ENCODE measurements at regions not wholly inside any gene's neighbourhood (a gene's known extent, or its start where the extent isn't known, plus 50 kb on each side); places are given as distances from the start of the nearest gene placed in this dataset.

DNA sequence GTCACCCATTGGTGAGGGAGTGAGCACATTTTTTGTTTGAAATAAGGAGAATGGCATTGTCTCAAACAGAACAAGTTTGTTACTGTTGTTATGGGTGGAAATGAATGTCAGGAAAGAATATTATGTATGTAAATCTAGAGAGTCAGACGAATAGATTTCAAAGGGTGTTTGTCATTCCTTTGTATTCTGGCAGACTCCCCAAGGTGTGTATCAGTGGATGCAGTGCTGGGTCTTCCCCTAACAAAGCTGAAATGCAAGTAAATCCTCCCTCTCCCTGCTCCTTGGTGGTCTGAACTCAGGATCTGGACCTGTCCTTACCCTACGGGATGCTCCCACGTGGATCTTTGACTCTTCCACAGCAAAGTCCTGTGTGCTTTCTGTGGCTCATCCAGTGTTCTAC lies 139.5 kb upstream of the ZNF516 start:
- peaks cover 0 to 2% (median 0%) of the 10 kb centered on the region in 3 donors for H3K9me3 ChIP-seq
- H3K36me3 ChIP-seq: no peaks in the 10 kb centered on the region
- H3K27ac ChIP-seq: no peak overlapping the region
- intact Hi-C loops (cut with DNase I; ENCODE audit: low total_unique reads): no loop called here
- no peaks in the 10 kb centered on the region for H3K4me1 ChIP-seq
- H3K4me3 ChIP-seq: no peak overlapping the region
- no peaks in the 10 kb centered on the region for H3K27me3 ChIP-seq
- TF ChIP-seq, protein P1, sequence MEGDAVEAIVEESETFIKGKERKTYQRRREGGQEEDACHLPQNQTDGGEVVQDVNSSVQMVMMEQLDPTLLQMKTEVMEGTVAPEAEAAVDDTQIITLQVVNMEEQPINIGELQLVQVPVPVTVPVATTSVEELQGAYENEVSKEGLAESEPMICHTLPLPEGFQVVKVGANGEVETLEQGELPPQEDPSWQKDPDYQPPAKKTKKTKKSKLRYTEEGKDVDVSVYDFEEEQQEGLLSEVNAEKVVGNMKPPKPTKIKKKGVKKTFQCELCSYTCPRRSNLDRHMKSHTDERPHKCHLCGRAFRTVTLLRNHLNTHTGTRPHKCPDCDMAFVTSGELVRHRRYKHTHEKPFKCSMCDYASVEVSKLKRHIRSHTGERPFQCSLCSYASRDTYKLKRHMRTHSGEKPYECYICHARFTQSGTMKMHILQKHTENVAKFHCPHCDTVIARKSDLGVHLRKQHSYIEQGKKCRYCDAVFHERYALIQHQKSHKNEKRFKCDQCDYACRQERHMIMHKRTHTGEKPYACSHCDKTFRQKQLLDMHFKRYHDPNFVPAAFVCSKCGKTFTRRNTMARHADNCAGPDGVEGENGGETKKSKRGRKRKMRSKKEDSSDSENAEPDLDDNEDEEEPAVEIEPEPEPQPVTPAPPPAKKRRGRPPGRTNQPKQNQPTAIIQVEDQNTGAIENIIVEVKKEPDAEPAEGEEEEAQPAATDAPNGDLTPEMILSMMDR (IDR thresholded peaks at IDR 0.05): no peak
- no peak for DNase-seq

DNA sequence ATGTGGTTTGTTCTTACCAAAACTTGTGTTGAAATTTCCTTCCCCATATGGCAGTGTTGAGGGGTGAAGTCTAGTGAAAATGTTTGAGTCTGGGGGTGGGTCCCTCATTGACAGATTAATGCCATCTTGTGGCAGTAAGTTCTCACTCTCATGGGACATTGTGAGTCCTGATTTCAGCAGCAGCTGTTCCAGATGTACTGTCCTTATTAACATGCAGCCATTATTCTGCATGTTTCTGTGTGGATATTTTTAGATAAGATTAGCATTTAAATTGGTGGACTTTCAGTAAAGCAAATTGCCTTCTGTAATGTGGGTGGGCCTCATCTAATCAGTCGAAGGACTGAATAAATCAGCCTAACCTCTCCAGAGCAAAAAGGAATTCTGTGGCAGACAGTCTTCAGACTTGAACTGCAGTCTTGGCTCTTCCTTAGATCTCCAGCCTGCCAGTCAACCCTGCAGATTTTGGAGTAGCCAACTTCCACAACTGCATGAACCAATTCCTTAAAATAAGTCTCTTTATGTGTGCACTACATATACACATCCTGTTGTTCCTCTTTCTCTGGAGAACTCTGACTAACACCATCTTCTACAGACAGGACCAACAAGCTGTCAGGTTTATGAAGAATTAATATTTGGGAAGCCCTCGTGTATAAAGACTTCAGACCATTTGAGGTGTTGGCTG lies 138.7 kb upstream of the ZNF516 start:
- Histone ChIP-seq H3K4me3 (no peak overlapping the region), H3K27ac (no peak overlapping the region), H3K9me3 (peaks cover 0 to 3% (median 0%) of the 10 kb centered on the region in 3 donors), H3K36me3 (no peaks in the 10 kb centered on the region), H3K4me1 (no peaks in the 10 kb centered on the region), H3K27me3 (no peaks in the 10 kb centered on the region)
- TF ChIP-seq, protein P1 (IDR thresholded peaks at IDR 0.05): no peak
- intact Hi-C loops (cut with DNase I; ENCODE audit: low total_unique reads): no loop called here
- no peak for DNase-seq

DNA sequence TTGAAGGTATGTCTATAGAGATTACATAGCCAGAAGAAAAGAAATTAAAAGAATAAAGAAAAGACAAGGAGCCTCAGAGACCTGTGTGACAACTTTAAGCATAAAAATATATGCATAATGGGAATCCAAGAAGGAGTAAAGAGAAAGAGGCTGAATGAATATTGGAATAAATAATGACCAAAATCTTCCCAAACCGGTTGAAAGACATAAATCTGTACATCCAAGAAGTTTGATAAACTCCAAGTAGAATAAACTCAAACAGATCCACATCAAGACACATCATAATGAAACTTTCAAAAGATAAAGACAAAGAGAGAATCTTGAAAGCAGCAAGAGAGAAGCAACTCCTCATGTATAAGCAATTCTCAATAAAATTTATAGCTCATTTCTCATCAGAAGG lies 132.4 kb upstream of the ZNF516 start:
- no peaks in the 10 kb centered on the region for H3K4me1 ChIP-seq
- no peak for DNase-seq
- no peak overlapping the region for H3K27ac ChIP-seq
- no peaks in the 10 kb centered on the region for H3K27me3 ChIP-seq
- no peak overlapping the region for H3K4me3 ChIP-seq
- TF ChIP-seq, protein P1 (IDR thresholded peaks at IDR 0.05): no peak
- H3K36me3 ChIP-seq: no peaks in the 10 kb centered on the region
- intact Hi-C loops (cut with DNase I; ENCODE audit: low total_unique reads): no loop called here
- H3K9me3 ChIP-seq: peaks cover 0 to 3% (median 0%) of the 10 kb centered on the region in 3 donors

DNA sequence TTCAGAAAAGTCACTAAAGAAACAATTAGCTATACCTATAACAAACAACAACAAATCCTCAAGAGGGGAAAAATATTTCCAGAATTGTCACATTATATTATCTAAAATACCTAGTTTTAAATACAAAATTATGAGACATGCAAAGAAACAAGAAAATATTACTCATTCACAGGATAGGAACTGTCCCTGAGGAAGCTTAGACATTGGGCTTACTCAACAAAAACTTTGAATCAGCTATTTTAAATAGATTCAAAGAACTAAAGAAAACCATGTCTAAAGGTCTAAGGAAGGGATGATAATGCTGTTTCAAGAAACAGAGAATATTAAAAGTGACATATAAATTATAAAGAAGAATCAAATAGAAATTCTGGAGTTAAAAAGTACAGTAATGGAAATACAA lies 131.9 kb upstream of the ZNF516 start:
- DNase-seq: no peak
- Histone ChIP-seq H3K27me3 (no peaks in the 10 kb centered on the region), H3K4me3 (no peak overlapping the region), H3K36me3 (no peaks in the 10 kb centered on the region), H3K9me3 (peaks cover 0 to 3% (median 0%) of the 10 kb centered on the region in 3 donors), H3K27ac (no peak overlapping the region), H3K4me1 (no peaks in the 10 kb centered on the region)
- TF ChIP-seq, protein P1 (IDR thresholded peaks at IDR 0.05): no peak
- intact Hi-C loops (cut with DNase I; ENCODE audit: low total_unique reads): no loop called here

DNA sequence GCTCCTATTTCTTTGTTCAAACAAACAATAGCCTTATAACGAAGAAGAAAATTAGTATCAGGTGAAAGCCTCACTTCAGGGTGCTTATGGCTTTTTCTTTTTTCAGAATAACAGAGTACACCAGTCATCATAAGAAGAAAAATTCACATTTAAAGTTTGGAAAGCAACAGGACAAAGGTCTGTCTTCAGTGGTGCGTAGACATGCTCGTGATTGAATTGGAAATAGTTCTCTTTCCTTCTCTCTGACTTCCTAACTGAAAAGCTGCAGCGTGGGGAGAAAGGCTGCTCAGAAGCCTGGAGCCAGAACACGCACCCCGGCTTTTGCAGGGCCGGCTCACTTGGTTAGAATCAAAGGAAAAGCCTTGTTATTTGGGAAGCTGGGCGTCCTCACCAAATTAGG lies 127.6 kb upstream of the ZNF516 start:
- no peak overlapping the region for H3K27ac ChIP-seq
- no peak for DNase-seq
- peaks cover 0 to 3% of the 10 kb centered on the region in 2 donors for H3K27me3 ChIP-seq

More for the DNA sequence above, 127.6 kb upstream of the ZNF516 start:
- Histone ChIP-seq H3K4me1 (peaks cover 0 to 24% (median 12%) of the 10 kb centered on the region in 4 donors), H3K4me3 (no peak overlapping the region), H3K36me3 (no peaks in the 10 kb centered on the region), H3K9me3 (no peaks in the 10 kb centered on the region)
- intact Hi-C loops (cut with DNase I; ENCODE audit: low total_unique reads): loop anchor here (5.0 kb wide), 1 partner anchor 220 kb away; no protein-coding TSS in a partner anchor
- TF ChIP-seq, protein P1 (IDR thresholded peaks at IDR 0.05): no peak

Data from tibial artery (tissue), 4 donors.